Myocyte (in vitro differentiated cells): ENCODE measurements at regions not wholly inside any gene's neighbourhood (a gene's known extent, or its start where the extent isn't known, plus 50 kb on each side); places are given as distances from the start of the nearest gene placed in this dataset.
"Not testable (repeated sequence)": the region's sequence is repeated elsewhere in the genome, so short reads cannot be mapped to it uniquely, and the experiment has no call there.

Source experiments
- DNase-seq: peaks from one replicate; pipeline ENCODE4 v3.0.0-alpha.2; 2012; ENCODE audit warnings: low read depth

GRCh38 chr7:65146118-65146914, 139.8 kb upstream of the ERV3-1 start:
- not testable (repeated sequence) for DNase-seq

GRCh38 chr7:65145710-65146109, 139.2 kb upstream of the ERV3-1 start:
- peak; percentile 4 for DNase-seq

GRCh38 chr7:65145008-65145407, 138.5 kb upstream of the ERV3-1 start:
- peak; percentile 2 for DNase-seq

GRCh38 chr7:65144557-65144956, 138.1 kb upstream of the ERV3-1 start:
- DNase-seq = peak; percentile 1

GRCh38 chr7:65144119-65144518, 137.6 kb upstream of the ERV3-1 start:
- not testable (repeated sequence) for DNase-seq

- DNase-seq = not testable (repeated sequence)
These were observed 135.4 kb upstream of the ERV3-1 start for GRCh38 chr7:65141894-65142293.

GRCh38 chr7:65141405-65141778, 134.9 kb upstream of the ERV3-1 start:
- not testable (repeated sequence) for DNase-seq

GRCh38 chr7:65140543-65141404, 134.3 kb upstream of the ERV3-1 start:
- DNase-seq = not testable (repeated sequence)

- DNase-seq = not testable (repeated sequence)
These were observed 130.4 kb upstream of the ERV3-1 start for GRCh38 chr7:65136850-65137249.

GRCh38 chr7:65133087-65133486, 126.6 kb upstream of the ERV3-1 start:
- not testable (repeated sequence) for DNase-seq

- DNase-seq = not testable (repeated sequence)
These were observed 125.8 kb upstream of the ERV3-1 start for GRCh38 chr7:65132256-65132655.

GRCh38 chr7:65127364-65127763, 120.9 kb upstream of the ERV3-1 start:
- DNase-seq = not testable (repeated sequence)

- not testable (repeated sequence) for DNase-seq
These were observed 118.1 kb upstream of the ERV3-1 start for GRCh38 chr7:65124600-65124999.

GRCh38 chr7:65105650-65106203, 99.2 kb upstream of the ERV3-1 start:
- DNase-seq = not testable (repeated sequence)

GRCh38 chr7:65100499-65100898, 94.0 kb upstream of the ERV3-1 start:
- not testable (repeated sequence) for DNase-seq

GRCh38 chr7:65081669-65082055, 75.2 kb upstream of the ERV3-1 start:
- not testable (repeated sequence) for DNase-seq

GRCh38 chr7:65080799-65081668, 74.5 kb upstream of the ERV3-1 start:
- peak; percentile 93 for DNase-seq

GRCh38 chr7:65074959-65075358, 68.5 kb upstream of the ERV3-1 start:
- DNase-seq = not testable (repeated sequence)

- not testable (repeated sequence) for DNase-seq
These were observed 66.7 kb upstream of the ERV3-1 start for GRCh38 chr7:65073160-65073559.

GRCh38 chr7:65071854-65072431, 65.5 kb upstream of the ERV3-1 start:
- DNase-seq = not testable (repeated sequence)
